Caco-2 (cell line): ENCODE measurements at regions not wholly inside any gene's neighbourhood (a gene's known extent, or its start where the extent isn't known, plus 50 kb on each side); places are given as distances from the start of the nearest gene placed in this dataset.

Source experiments
- BruUV-seq: library from RNA; stranded (reverse); fragments of 400-500 nt; replicated peaks from 2 replicates; lab custom pipeline; 2021; lab: Mats Ljungman, UMichigan
- CTCF ChIA-PET: fragments of 300-600 bp; sonication (Branson Sonifier 250); formaldehyde crosslinking; loops from one replicate; lab custom pipeline; 2022; ENCODE audit warnings: antibody characterized with exemption; lab: Charles Lee
- POLR2A ChIA-PET: fragments of 300-600 bp; sonication (Branson Sonifier 250); formaldehyde crosslinking; loops from one replicate; lab custom pipeline; 2022; ENCODE audit warnings: antibody characterized with exemption; lab: Charles Lee
- DNase-seq, 2 experiments: peaks; one replicate each; pipeline versions ENCODE4 v3.0.0 to v3.0.0-alpha.2; 2020 to 2022
- H3K27me3 ChIP-seq: replicated peaks from 2 replicates; pipeline ENCODE4 v1.6.0; 2011; ENCODE audit warnings: low read length; ENCODE audit not compliant: control insufficient read depth, insufficient read depth
- H3K36me3 ChIP-seq: 2 replicates; pipeline ENCODE4 v1.5.1; 2011; ENCODE audit warnings: low read length; ENCODE audit not compliant: control insufficient read depth, insufficient read depth
- H3K4me1 ChIP-seq: fragments of 250-450 bp; sonication (Bioruptor Pico); 2 replicates; pipeline ENCODE4 v1.5.1; 2020; ENCODE audit warnings: mild to moderate bottlenecking
- H3K4me3 ChIP-seq: 2 replicates; pipeline ENCODE4 v1.5.1; 2011; ENCODE audit warnings: low read depth, mild to moderate bottlenecking, control low read depth, low read length
- H3K9me3 ChIP-seq: fragments of 250-450 bp; sonication (Bioruptor Pico); 2 replicates; pipeline ENCODE4 v1.5.1; 2020; ENCODE audit warnings: mild to moderate bottlenecking, moderate library complexity
- H3K27ac Mint-ChIP-seq: one replicate; pipeline ENCODE4 v1.8.0; 2022; ENCODE audit warnings: mixed read lengths; ENCODE audit not compliant: unreplicated experiment
- H3K27me3 Mint-ChIP-seq: one replicate; pipeline ENCODE4 v1.8.0; 2022; ENCODE audit warnings: mixed read lengths; ENCODE audit not compliant: insufficient read depth, unreplicated experiment
- H3K36me3 Mint-ChIP-seq: one replicate; pipeline ENCODE4 v1.8.0; 2022; ENCODE audit warnings: mild to moderate bottlenecking, mixed read lengths; ENCODE audit not compliant: insufficient read depth, unreplicated experiment
- H3K4me1 Mint-ChIP-seq: one replicate; pipeline ENCODE4 v1.8.0; 2022; ENCODE audit warnings: low read depth, mixed read lengths; ENCODE audit not compliant: unreplicated experiment
- H3K4me3 Mint-ChIP-seq: one replicate; pipeline ENCODE4 v1.8.0; 2022; ENCODE audit warnings: mild to moderate bottlenecking, moderate library complexity, mixed read lengths; ENCODE audit not compliant: unreplicated experiment
- H3K9me3 Mint-ChIP-seq: one replicate; pipeline ENCODE4 v1.8.0; 2022; ENCODE audit warnings: mixed read lengths; ENCODE audit not compliant: unreplicated experiment
- CTCF ChIP-seq, 2 experiments: fragments of 200-600 bp in 1 of 2; IDR thresholded peaks; 1 replicate in 1 of 2; 2 replicates in 1 of 2; pipeline versions ENCODE4 v1.5.1 to v1.8.0; 2011 to 2022; ENCODE audit warnings: antibody characterized with exemption in 1 of 2, control low read depth in 1 of 2, inconsistent platforms in 1 of 2, low read depth in 1 of 2, low read length in 1 of 2, mild to moderate bottlenecking in 1 of 2, moderate library complexity in 1 of 2; ENCODE audit not compliant: insufficient read depth in 1 of 2, severe bottlenecking in 1 of 2, unreplicated experiment in 1 of 2
- intact Hi-C: fragments of 100-400 bp; cut with micrococcal nuclease; formaldehyde crosslinking; loops from one replicate; pipeline ENCODE4 v1.10.0; 2022; ENCODE audit not compliant: unreplicated experiment

- Mint-ChIP-seq H3K4me1 (peaks cover 16% of the 10 kb centered on the region), H3K36me3 (no peaks in the 10 kb centered on the region), H3K27ac (no peak overlapping the region), H3K4me3 (no peak overlapping the region), H3K27me3 (no peaks in the 10 kb centered on the region), H3K9me3 (peaks cover 25% of the 10 kb centered on the region)
- no peak overlapping the region for H3K4me3 ChIP-seq
- no peaks in the 10 kb centered on the region for H3K27me3 ChIP-seq
- no peaks in the 10 kb centered on the region for H3K4me1 ChIP-seq
- no peak for DNase-seq
- TF ChIP-seq CTCF (IDR thresholded peaks at IDR 0.05; ENCODE audit: insufficient read depth in 1 of 2, low read depth in 1 of 2, low read length in 1 of 2, severe bottlenecking in 1 of 2, unreplicated experiment in 1 of 2): no peak
- POLR2A ChIA-PET: no interaction called here
- BruUV-seq: no TSS peak
- no peaks in the 10 kb centered on the region for H3K36me3 ChIP-seq
- peaks cover 7% of the 10 kb centered on the region; the same call in 1 of the 2 replicates for H3K9me3 ChIP-seq
- intact Hi-C loops: no loop called here
- CTCF ChIA-PET: interaction anchor here (1.2 kb wide), 1 partner anchor 530 kb away, joined by 3 read pairs; no protein-coding TSS in a partner anchor
Measured at GRCh38 chr11:128187835-128188234, 399.5 kb downstream of the ETS1 start.

GRCh38 chr11:128187377-128187776, 400.0 kb downstream of the ETS1 start:
- ChIA-PET POLR2A (no interaction called here), CTCF (interaction anchor here (1.2 kb wide), 1 partner anchor 531 kb away, joined by 3 read pairs; no protein-coding TSS in a partner anchor)
- H3K27me3 Mint-ChIP-seq: no peaks in the 10 kb centered on the region
- no peak overlapping the region for H3K4me3 Mint-ChIP-seq
- no peaks in the 10 kb centered on the region for H3K36me3 Mint-ChIP-seq
- no peak overlapping the region for H3K4me3 ChIP-seq
- H3K4me1 ChIP-seq: no peaks in the 10 kb centered on the region
- peaks cover 25% of the 10 kb centered on the region for H3K9me3 Mint-ChIP-seq
- no peaks in the 10 kb centered on the region for H3K27me3 ChIP-seq
- H3K36me3 ChIP-seq: no peaks in the 10 kb centered on the region
- peaks cover 16% of the 10 kb centered on the region for H3K4me1 Mint-ChIP-seq
- no peak for TF ChIP-seq CTCF (IDR thresholded peaks at IDR 0.05; ENCODE audit: insufficient read depth in 1 of 2, low read depth in 1 of 2, low read length in 1 of 2, severe bottlenecking in 1 of 2, unreplicated experiment in 1 of 2)
- no peak for DNase-seq
- no TSS peak for BruUV-seq
- H3K27ac Mint-ChIP-seq: no peak overlapping the region
- intact Hi-C loops: no loop called here
- H3K9me3 ChIP-seq: peaks cover 7% of the 10 kb centered on the region; the same call in 1 of the 2 replicates

DNA sequence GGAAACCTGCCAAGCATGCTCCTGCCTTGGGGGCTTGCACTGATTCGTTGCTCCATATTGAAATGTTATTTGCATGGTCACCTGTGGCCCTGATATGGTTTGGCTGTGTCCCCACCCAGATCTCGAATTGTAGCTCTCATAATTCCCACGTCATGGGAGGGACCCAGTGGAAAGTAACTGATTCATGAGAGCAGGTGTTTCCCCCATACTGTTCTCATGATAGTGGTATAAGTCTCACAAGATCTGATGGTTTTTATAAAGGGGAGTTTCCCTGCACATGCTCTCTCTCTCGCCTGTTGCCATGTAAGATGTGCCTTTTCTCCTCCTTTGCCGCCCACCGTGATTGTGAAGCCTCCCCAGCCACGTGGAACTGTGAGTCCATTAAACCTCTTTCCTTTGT, 402.4 kb downstream of the ETS1 start:
- peaks cover 7% of the 10 kb centered on the region; the same call in 1 of the 2 replicates for H3K9me3 ChIP-seq
- CTCF ChIA-PET: no interaction called here
- intact Hi-C loops: no loop called here
- POLR2A ChIA-PET: no interaction called here
- BruUV-seq: no TSS peak
- H3K4me3 ChIP-seq: no peak overlapping the region
- no peak overlapping the region for H3K27ac Mint-ChIP-seq
- no peaks in the 10 kb centered on the region for H3K27me3 ChIP-seq
- H3K27me3 Mint-ChIP-seq: no peaks in the 10 kb centered on the region
- H3K4me3 Mint-ChIP-seq: no peak overlapping the region
- TF ChIP-seq CTCF (IDR thresholded peaks at IDR 0.05; ENCODE audit: insufficient read depth in 1 of 2, low read depth in 1 of 2, low read length in 1 of 2, severe bottlenecking in 1 of 2, unreplicated experiment in 1 of 2): no peak
- H3K36me3 ChIP-seq: no peaks in the 10 kb centered on the region
- H3K36me3 Mint-ChIP-seq: no peaks in the 10 kb centered on the region
- peaks cover 16% of the 10 kb centered on the region for H3K4me1 Mint-ChIP-seq
- peaks cover 25% of the 10 kb centered on the region for H3K9me3 Mint-ChIP-seq
- H3K4me1 ChIP-seq: no peaks in the 10 kb centered on the region
- no peak for DNase-seq
